ENCODE measurements at regions not wholly inside any gene's neighbourhood (a gene's known extent, or its start where the extent isn't known, plus 50 kb on each side); places are given as distances from the start of the nearest gene placed in this dataset.
A peak's percentile ranks its signal among the peaks of the same experiment; 100 is the strongest.

- no peak for DNase-seq (ENCODE audit: low spot score in 2 of 2)
- H3K4me3 ChIP-seq: no peak overlapping the region
- no peaks in the 10 kb centered on the region for H3K9me3 ChIP-seq
- intact Hi-C loops (cut with DNase I; ENCODE audit: low total_unique reads): loop anchor here (5.0 kb wide), 1 partner anchor 497 kb away; no protein-coding TSS in a partner anchor
- H3K36me3 ChIP-seq: no peaks in the 10 kb centered on the region
- TF ChIP-seq CTCF (IDR thresholded peaks at IDR 0.05) (no peak), POLR2A (IDR thresholded peaks at IDR 0.05) (no peak), POLR2AphosphoS5 (IDR thresholded peaks at IDR 0.05) (no peak)
- H3K4me1 ChIP-seq: no peaks in the 10 kb centered on the region
- no peaks in the 10 kb centered on the region for H3K27me3 ChIP-seq
- H3K27ac ChIP-seq: no peak overlapping the region
Measured at GRCh38 chr15:95600367-95600766, 730.1 kb upstream of the NR2F2 start.

DNA sequence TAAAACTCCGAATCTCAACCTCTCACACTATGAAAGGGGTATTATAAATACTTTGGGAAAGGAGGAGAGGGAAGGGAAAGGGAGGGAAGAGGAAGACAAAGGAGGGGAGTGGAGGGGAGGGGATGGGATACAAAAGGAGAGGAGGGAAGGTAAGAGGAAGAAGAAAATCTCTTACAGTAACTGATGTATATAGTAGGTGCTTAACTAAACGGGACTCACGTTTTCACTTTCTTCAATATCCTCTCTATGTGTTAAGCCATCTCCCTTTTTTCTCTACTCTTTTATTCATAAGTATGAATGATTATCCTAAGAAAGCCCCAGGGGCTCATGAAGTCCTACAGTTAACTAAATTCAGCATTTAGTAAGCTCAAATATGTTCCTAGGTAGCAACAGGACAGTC lies 729.6 kb upstream of the NR2F2 start:
- no peak for DNase-seq (ENCODE audit: low spot score in 2 of 2)
- H3K36me3 ChIP-seq: no peaks in the 10 kb centered on the region
- TF ChIP-seq POLR2AphosphoS5 (IDR thresholded peaks at IDR 0.05) (no peak), POLR2A (IDR thresholded peaks at IDR 0.05) (no peak), CTCF (IDR thresholded peaks at IDR 0.05) (no peak)
- no peaks in the 10 kb centered on the region for H3K27me3 ChIP-seq
- intact Hi-C loops (cut with DNase I; ENCODE audit: low total_unique reads): loop anchor here (5.0 kb wide), 1 partner anchor 496 kb away; no protein-coding TSS in a partner anchor
- no peaks in the 10 kb centered on the region for H3K4me1 ChIP-seq
- H3K9me3 ChIP-seq: no peaks in the 10 kb centered on the region
- no peak overlapping the region for H3K4me3 ChIP-seq
- no peak overlapping the region for H3K27ac ChIP-seq

GRCh38 chr15:95601525-95601924 lies 729.0 kb upstream of the NR2F2 start:
- H3K27ac ChIP-seq: no peak overlapping the region
- no peak for DNase-seq (ENCODE audit: low spot score in 2 of 2)
- no peaks in the 10 kb centered on the region for H3K9me3 ChIP-seq
- TF ChIP-seq POLR2AphosphoS5 (IDR thresholded peaks at IDR 0.05) (no peak), POLR2A (IDR thresholded peaks at IDR 0.05) (no peak), CTCF (IDR thresholded peaks at IDR 0.05) (no peak)
- intact Hi-C loops (cut with DNase I; ENCODE audit: low total_unique reads): loop anchor here (5.0 kb wide), 1 partner anchor 496 kb away; no protein-coding TSS in a partner anchor
- no peak overlapping the region for H3K4me3 ChIP-seq
- H3K36me3 ChIP-seq: no peaks in the 10 kb centered on the region
- no peaks in the 10 kb centered on the region for H3K27me3 ChIP-seq
- H3K4me1 ChIP-seq: no peaks in the 10 kb centered on the region

DNA sequence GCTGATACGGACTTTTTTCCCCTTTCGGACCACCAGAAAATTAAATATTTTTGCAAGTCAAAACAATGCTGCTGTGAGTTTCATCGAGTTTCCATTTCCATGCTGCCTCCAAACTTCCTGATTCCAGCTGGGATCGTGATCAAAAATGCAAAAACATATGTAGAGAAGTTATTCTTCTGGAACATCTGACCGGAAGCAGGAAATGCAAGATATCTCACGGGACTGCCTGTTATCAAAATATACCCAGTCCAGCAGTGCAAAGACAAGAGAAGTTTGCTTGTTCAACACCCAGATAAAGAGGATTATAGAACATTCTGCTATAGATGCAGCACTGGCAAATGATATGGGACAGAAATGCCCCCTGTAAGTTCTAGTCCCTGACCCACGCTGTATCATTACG lies 726.7 kb upstream of the NR2F2 start:
- Histone ChIP-seq H3K36me3 (no peaks in the 10 kb centered on the region), H3K27ac (peak overlapping the region in 1 of 2 donors; percentile 69), H3K4me3 (no peak overlapping the region), H3K27me3 (no peaks in the 10 kb centered on the region), H3K9me3 (no peaks in the 10 kb centered on the region), H3K4me1 (no peaks in the 10 kb centered on the region)
- intact Hi-C loops (cut with DNase I; ENCODE audit: low total_unique reads): loop anchor here (5.0 kb wide), 1 partner anchor 493 kb away; no protein-coding TSS in a partner anchor
- no peak for DNase-seq (ENCODE audit: low spot score in 2 of 2)
- TF ChIP-seq POLR2AphosphoS5 (IDR thresholded peaks at IDR 0.05) (no peak), POLR2A (IDR thresholded peaks at IDR 0.05) (no peak), CTCF (IDR thresholded peaks at IDR 0.05) (no peak)

GRCh38 chr15:95604634-95605036 lies 725.9 kb upstream of the NR2F2 start:
- no peak overlapping the region for H3K4me3 ChIP-seq
- no peak for TF ChIP-seq POLR2A (IDR thresholded peaks at IDR 0.05)
- no peak for TF ChIP-seq CTCF (IDR thresholded peaks at IDR 0.05)
- TF ChIP-seq POLR2AphosphoS5 (IDR thresholded peaks at IDR 0.05): no peak
- H3K27me3 ChIP-seq: no peaks in the 10 kb centered on the region
- no peaks in the 10 kb centered on the region for H3K4me1 ChIP-seq
- no peaks in the 10 kb centered on the region for H3K36me3 ChIP-seq
- intact Hi-C loops (cut with DNase I; ENCODE audit: low total_unique reads): loop anchor here (5.0 kb wide), 1 partner anchor 493 kb away; no protein-coding TSS in a partner anchor
- DNase-seq (ENCODE audit: low spot score in 2 of 2): no peak
- H3K27ac ChIP-seq: peak overlapping the region in 1 of 2 donors; percentile 69
- H3K9me3 ChIP-seq: no peaks in the 10 kb centered on the region
